Calu3 (cell line): ENCODE measurements at regions not wholly inside any gene's neighbourhood (a gene's known extent, or its start where the extent isn't known, plus 50 kb on each side); places are given as distances from the start of the nearest gene placed in this dataset.

ENCODE experiments used
- BruUV-seq: library from RNA; stranded (reverse); fragments of 400-500 nt; replicated peaks from 2 replicates; lab custom pipeline; 2021; lab: Mats Ljungman, UMichigan
- CTCF ChIA-PET: fragments of 300-600 bp; sonication (Branson Sonifier 250); formaldehyde crosslinking; loops from one replicate; lab custom pipeline; 2022; ENCODE audit warnings: antibody characterized with exemption; lab: Charles Lee
- DNase-seq: peaks from one replicate; pipeline ENCODE4 v3.0.0; 2022
- H3K27ac Mint-ChIP-seq: one replicate; pipeline ENCODE4 v1.8.0; 2022; ENCODE audit warnings: mixed read lengths; ENCODE audit not compliant: unreplicated experiment
- H3K27me3 Mint-ChIP-seq: one replicate; pipeline ENCODE4 v1.8.0; 2022; ENCODE audit warnings: mixed read lengths; ENCODE audit not compliant: unreplicated experiment
- H3K36me3 Mint-ChIP-seq: one replicate; pipeline ENCODE4 v1.8.0; 2022; ENCODE audit warnings: mild to moderate bottlenecking, moderate library complexity, mixed read lengths; ENCODE audit not compliant: insufficient read depth, unreplicated experiment
- H3K4me1 Mint-ChIP-seq: one replicate; pipeline ENCODE4 v1.8.0; 2022; ENCODE audit warnings: mild to moderate bottlenecking, low read depth, mixed read lengths; ENCODE audit not compliant: unreplicated experiment
- H3K4me3 Mint-ChIP-seq: one replicate; pipeline ENCODE4 v1.8.0; 2022; ENCODE audit warnings: mild to moderate bottlenecking, low read depth, moderate library complexity, mixed read lengths; ENCODE audit not compliant: unreplicated experiment
- H3K9me3 Mint-ChIP-seq: one replicate; pipeline ENCODE4 v1.8.0; 2022; ENCODE audit warnings: low read depth, mixed read lengths; ENCODE audit not compliant: unreplicated experiment
- intact Hi-C: fragments of 100-400 bp; cut with micrococcal nuclease; formaldehyde crosslinking; loops from one replicate; pipeline ENCODE4 v1.10.0; 2022; ENCODE audit not compliant: unreplicated experiment
- TF ChIP-seq, protein P1 (sequence below): fragments of 200-600 bp; IDR thresholded peaks from one replicate; pipeline ENCODE4 v1.8.0; 2022; ENCODE audit warnings: antibody characterized with exemption; ENCODE audit not compliant: unreplicated experiment

DNA sequence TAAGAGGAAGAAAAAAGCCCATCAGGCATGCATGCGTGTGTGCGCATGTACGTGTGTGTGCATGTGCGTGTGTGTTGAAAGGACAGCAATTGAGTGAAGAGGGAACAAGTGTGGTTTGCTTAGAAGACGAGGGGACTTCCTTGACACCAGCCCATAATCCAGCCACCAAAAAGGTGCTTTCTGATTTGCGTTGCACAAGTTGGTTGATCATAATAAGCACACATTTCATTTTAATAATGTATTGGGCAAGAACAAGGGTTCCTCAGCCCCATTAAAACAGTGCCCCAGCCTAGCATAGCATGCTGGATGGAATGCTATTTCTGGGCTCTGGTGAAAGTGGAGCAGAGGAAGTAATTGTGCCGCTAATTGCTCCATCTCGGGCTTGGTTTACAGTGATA lies 493.2 kb downstream of the MIAT start:
- TF ChIP-seq, protein P1, sequence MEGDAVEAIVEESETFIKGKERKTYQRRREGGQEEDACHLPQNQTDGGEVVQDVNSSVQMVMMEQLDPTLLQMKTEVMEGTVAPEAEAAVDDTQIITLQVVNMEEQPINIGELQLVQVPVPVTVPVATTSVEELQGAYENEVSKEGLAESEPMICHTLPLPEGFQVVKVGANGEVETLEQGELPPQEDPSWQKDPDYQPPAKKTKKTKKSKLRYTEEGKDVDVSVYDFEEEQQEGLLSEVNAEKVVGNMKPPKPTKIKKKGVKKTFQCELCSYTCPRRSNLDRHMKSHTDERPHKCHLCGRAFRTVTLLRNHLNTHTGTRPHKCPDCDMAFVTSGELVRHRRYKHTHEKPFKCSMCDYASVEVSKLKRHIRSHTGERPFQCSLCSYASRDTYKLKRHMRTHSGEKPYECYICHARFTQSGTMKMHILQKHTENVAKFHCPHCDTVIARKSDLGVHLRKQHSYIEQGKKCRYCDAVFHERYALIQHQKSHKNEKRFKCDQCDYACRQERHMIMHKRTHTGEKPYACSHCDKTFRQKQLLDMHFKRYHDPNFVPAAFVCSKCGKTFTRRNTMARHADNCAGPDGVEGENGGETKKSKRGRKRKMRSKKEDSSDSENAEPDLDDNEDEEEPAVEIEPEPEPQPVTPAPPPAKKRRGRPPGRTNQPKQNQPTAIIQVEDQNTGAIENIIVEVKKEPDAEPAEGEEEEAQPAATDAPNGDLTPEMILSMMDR = no peak
- BruUV-seq = no TSS peak
- Mint-ChIP-seq H3K9me3 (no peaks in the 10 kb centered on the region), H3K27me3 (no peaks in the 10 kb centered on the region), H3K4me3 (no peak overlapping the region), H3K4me1 (peaks cover 24% of the 10 kb centered on the region), H3K36me3 (no peaks in the 10 kb centered on the region), H3K27ac (no peak overlapping the region)
- CTCF ChIA-PET = no interaction called here
- intact Hi-C loops = no loop called here
- no peak for DNase-seq

DNA sequence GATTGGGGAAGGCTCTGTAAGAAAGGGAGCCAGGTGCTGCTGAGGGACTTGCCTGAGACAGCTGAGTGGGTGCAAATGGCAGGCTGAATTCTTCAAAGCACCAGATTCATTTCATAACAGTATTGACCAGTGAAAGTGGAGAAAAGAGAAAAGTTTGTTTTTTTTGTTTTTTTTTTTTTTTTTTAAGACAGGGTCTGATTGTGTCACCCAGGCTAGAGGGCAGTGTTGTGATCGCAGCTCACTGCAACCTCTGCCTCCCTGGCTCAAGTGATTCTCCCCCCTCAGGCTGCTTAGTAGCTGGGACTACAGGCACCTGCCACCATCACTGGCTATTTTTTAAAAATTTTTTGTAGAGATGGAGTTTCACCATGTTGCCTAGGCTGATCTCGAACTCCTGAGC lies 494.0 kb downstream of the MIAT start:
- no peak overlapping the region for H3K27ac Mint-ChIP-seq
- TF ChIP-seq, protein P1 = no peak
- H3K4me3 Mint-ChIP-seq = no peak overlapping the region
- no peaks in the 10 kb centered on the region for H3K36me3 Mint-ChIP-seq
- CTCF ChIA-PET = interaction anchor here (0.7 to 0.8 kb wide), 4 partner anchors 22 to 308 kb away, joined by 4 to 7 read pairs (median 6); no protein-coding TSS in a partner anchor
- intact Hi-C loops = no loop called here
- no peaks in the 10 kb centered on the region for H3K27me3 Mint-ChIP-seq
- DNase-seq = no peak
- BruUV-seq = no TSS peak
- no peaks in the 10 kb centered on the region for H3K9me3 Mint-ChIP-seq
- H3K4me1 Mint-ChIP-seq = peaks cover 24% of the 10 kb centered on the region

DNA sequence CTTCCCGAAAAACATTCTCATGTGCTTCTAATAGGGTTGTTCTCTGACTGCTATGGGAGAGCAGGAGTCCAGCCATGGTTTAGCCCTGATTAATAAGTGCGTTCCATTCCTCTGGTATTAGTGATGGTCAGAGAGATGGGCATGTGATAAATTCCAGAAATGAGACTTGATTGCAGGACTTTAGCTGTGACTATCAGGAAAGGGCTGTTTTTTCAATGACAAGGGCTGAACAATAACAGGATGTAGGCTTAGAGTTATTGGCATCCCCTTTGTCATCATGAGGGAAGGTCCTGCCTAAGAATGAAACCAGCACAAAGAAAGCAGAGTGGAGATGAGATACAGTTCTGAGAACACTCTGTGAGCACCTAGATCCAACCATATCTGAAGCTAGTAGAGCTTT lies 494.6 kb downstream of the MIAT start:
- Mint-ChIP-seq H3K27ac (no peak overlapping the region), H3K36me3 (no peaks in the 10 kb centered on the region), H3K27me3 (no peaks in the 10 kb centered on the region), H3K4me1 (peaks cover 18% of the 10 kb centered on the region), H3K4me3 (no peak overlapping the region), H3K9me3 (no peaks in the 10 kb centered on the region)
- no peak for DNase-seq
- intact Hi-C loops = no loop called here
- CTCF ChIA-PET = interaction anchor here (0.8 kb wide), 1 partner anchor 35 kb away, joined by 7 read pairs; no protein-coding TSS in a partner anchor
- TF ChIP-seq, protein P1 = no peak
- BruUV-seq = no TSS peak

DNA sequence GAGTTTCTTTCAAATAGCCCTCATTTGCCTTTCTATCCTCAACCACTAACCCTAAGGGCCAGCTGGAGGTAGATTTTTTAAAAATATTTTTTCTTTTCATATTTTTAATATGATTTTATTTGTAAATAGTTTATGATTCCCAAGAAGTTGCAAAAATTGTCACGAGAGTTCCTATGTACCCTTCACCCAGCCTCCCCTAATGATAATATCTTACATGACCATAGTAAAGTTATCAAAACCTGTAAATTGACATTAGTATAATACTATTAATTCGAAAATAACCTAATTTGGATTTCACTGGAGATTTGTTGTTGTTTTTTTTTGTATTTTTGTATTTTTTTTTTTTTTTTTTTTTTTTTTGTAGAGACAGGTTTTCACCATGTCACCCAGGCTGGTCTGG lies 495.5 kb downstream of the MIAT start:
- no peak for DNase-seq
- H3K4me3 Mint-ChIP-seq = no peak overlapping the region
- H3K4me1 Mint-ChIP-seq = peaks cover 16% of the 10 kb centered on the region
- intact Hi-C loops = no loop called here
- H3K36me3 Mint-ChIP-seq = no peaks in the 10 kb centered on the region
- no peak overlapping the region for H3K27ac Mint-ChIP-seq
- BruUV-seq = no TSS peak
- H3K27me3 Mint-ChIP-seq = no peaks in the 10 kb centered on the region
- TF ChIP-seq, protein P1 = no peak
- CTCF ChIA-PET = no interaction called here
- no peaks in the 10 kb centered on the region for H3K9me3 Mint-ChIP-seq
